Esophagus squamous epithelium (tissue), 4 donors: ENCODE measurements at regions not wholly inside any gene's neighbourhood (a gene's known extent, or its start where the extent isn't known, plus 50 kb on each side); places are given as distances from the start of the nearest gene placed in this dataset.

Source experiments
- CTCF ChIP-seq, 6 experiments: fragments of 450-650 bp in 4 of 6; fragments of 200-600 bp in 2 of 6; sonication (generic) in 2 of 6; IDR thresholded peaks; one replicate each; pipeline ENCODE4 v1.5.1; 2016 to 2019; ENCODE audit warnings: antibody characterized with exemption in 6 of 6, mild to moderate bottlenecking in 4 of 6, moderate library complexity in 4 of 6
- POLR2A ChIP-seq, 4 donors: fragments of 450-650 bp; IDR thresholded peaks; one replicate each; pipeline ENCODE4 v1.6.1; 2017; ENCODE audit warnings: antibody characterized with exemption in 4 of 4, mild to moderate bottlenecking in 4 of 4, moderate library complexity in 3 of 4

- TF ChIP-seq CTCF (IDR thresholded peaks at IDR 0.05) (no peak), POLR2A (IDR thresholded peaks at IDR 0.05) (no peak)
These were observed 141.2 kb upstream of the RTL1 start for GRCh38 chr14:101044741-101045140.
